HG03354 (cell line): ENCODE measurements at regions not wholly inside any gene's neighbourhood (a gene's known extent, or its start where the extent isn't known, plus 50 kb on each side); places are given as distances from the start of the nearest gene placed in this dataset.

Experiments used
- ATAC-seq: cut with Tn5 transposase; IDR thresholded peaks from one replicate; pipeline ENCODE4 v1.9.1; 2021; ENCODE audit warnings: mild to moderate bottlenecking; ENCODE audit not compliant: unreplicated experiment, poor library complexity, severe bottlenecking

GRCh38 chr2:121019071-121019470 is 265.9 kb downstream of the TFCP2L1 start:
- ATAC-seq: no peak

- no peak for ATAC-seq
Observed at GRCh38 chr2:121019756-121020155, 265.2 kb downstream of the TFCP2L1 start.

GRCh38 chr2:121021685-121022084 is 263.3 kb downstream of the TFCP2L1 start:
- ATAC-seq: no peak

- ATAC-seq: no peak
Observed at GRCh38 chr2:121028577-121028976, 256.4 kb downstream of the TFCP2L1 start.

- no peak for ATAC-seq
Observed at GRCh38 chr2:121030523-121030922, 254.5 kb downstream of the TFCP2L1 start.

GRCh38 chr2:121031568-121032340 is 253.2 kb downstream of the TFCP2L1 start:
- ATAC-seq: no peak

GRCh38 chr2:121033461-121033996 is 251.5 kb downstream of the TFCP2L1 start:
- no peak for ATAC-seq

GRCh38 chr2:121034551-121034950 is 250.5 kb downstream of the TFCP2L1 start:
- ATAC-seq: no peak

GRCh38 chr2:121036226-121036692 is 248.7 kb downstream of the TFCP2L1 start:
- no peak for ATAC-seq

- no peak for ATAC-seq
Observed at GRCh38 chr2:121037480-121037879, 247.5 kb downstream of the TFCP2L1 start.

- ATAC-seq: no peak
Observed at GRCh38 chr2:121038031-121038430, 247.0 kb downstream of the TFCP2L1 start.

GRCh38 chr2:121038431-121038830 is 246.6 kb downstream of the TFCP2L1 start:
- no peak for ATAC-seq

- no peak for ATAC-seq
Observed at GRCh38 chr2:121038891-121039616, 245.9 kb downstream of the TFCP2L1 start.

- ATAC-seq: no peak
Observed at GRCh38 chr2:121039679-121040078, 245.3 kb downstream of the TFCP2L1 start.

- ATAC-seq: no peak
Observed at GRCh38 chr2:121041516-121041915, 243.5 kb downstream of the TFCP2L1 start.

- no peak for ATAC-seq
Observed at GRCh38 chr2:121043061-121043826, 241.8 kb downstream of the TFCP2L1 start.

- no peak for ATAC-seq
Observed at GRCh38 chr2:121043827-121044222, 241.2 kb downstream of the TFCP2L1 start.

GRCh38 chr2:121044412-121044811 is 240.6 kb downstream of the TFCP2L1 start:
- ATAC-seq: no peak

- no peak for ATAC-seq
Observed at GRCh38 chr2:121045245-121045644, 239.8 kb downstream of the TFCP2L1 start.

GRCh38 chr2:121046335-121046734 is 238.7 kb downstream of the TFCP2L1 start:
- ATAC-seq: no peak
